Stimulated activated CD4-positive, alpha-beta T cell treated with anti-CD3 and anti-CD28 coated beads, Interleukin-4, amount 100 ng/mL, for 48 hours (primary cell): ENCODE measurements at regions not wholly inside any gene's neighbourhood (a gene's known extent, or its start where the extent isn't known, plus 50 kb on each side); places are given as distances from the start of the nearest gene placed in this dataset.
"Not testable (repeated sequence)": the region's sequence is repeated elsewhere in the genome, so short reads cannot be mapped to it uniquely, and the experiment has no call there.

Experiments
- DNase-seq, 2 donors: peaks; one replicate each; pipeline ENCODE4 v3.0.0-alpha.2; 2020; ENCODE audit warnings: low read depth in 2 of 2

GRCh38 chr14:105917136-105917932, 391.0 kb downstream of the TMEM121 start:
- DNase-seq, result not testable (repeated sequence)

GRCh38 chr14:105917933-105918436, 391.6 kb downstream of the TMEM121 start:
- DNase-seq, result no peak

- DNase-seq, result no peak
These were observed 392.3 kb downstream of the TMEM121 start for GRCh38 chr14:105918496-105919262.

GRCh38 chr14:105919458-105920150, 393.2 kb downstream of the TMEM121 start:
- DNase-seq, result no peak

- DNase-seq, result not testable (repeated sequence)
These were observed 393.8 kb downstream of the TMEM121 start for GRCh38 chr14:105920151-105920700.

GRCh38 chr14:105920803-105921755, 394.7 kb downstream of the TMEM121 start:
- not testable (repeated sequence) for DNase-seq

DNA sequence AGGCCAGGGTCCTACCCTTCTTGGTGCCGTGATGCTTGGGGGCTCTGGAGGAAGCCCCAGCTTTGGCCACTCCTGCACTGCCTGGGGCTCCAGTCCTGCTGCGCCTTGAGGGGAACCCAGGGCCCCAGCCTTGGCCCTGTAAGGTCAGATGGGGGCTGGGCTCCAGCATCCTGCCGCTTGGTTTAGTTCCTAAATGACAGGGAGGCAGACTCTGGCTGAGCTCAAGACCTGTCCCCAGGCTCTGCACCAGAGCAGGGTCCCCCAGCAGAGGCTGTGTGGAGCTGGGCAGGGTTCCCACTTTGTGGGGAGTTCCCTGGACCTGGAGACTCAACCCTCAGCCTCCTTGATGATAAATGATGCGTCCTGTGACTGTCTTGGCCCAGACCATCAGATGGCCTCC, 395.4 kb downstream of the TMEM121 start:
- not testable (repeated sequence) for DNase-seq

DNA sequence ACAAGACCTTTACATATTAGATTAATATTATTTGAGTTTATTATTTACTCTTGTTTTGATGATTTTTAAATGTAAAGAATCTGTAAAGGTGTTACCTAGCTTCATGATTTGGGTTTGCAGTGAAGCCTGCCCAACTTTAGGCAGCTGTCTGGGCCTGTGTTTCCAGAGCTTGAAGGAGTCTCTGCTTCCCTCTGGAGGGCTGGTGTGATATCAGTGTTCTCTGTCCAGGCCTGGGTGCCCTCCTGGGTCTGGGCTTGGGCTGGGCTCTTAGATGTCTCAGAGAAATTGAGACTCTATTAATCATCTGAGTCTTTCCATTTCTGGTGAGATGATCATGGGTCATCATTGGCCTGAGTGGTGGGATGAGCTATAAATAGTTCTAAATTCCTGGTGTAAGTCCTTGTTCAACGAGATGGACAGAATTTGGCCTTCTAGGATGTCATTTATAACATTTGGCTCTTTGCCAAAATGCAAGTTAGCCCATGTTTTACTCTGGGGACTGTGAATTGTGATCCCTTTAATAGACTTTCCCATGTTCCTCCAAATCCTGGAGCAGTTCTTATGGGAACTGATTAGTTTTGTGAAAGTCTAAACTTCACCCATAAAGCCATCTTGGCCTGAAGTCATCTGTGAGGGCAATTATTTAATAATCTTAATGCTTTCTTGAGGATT, 397.3 kb downstream of the TMEM121 start:
- not testable (repeated sequence) for DNase-seq

- no peak for DNase-seq
These were observed 398.7 kb downstream of the TMEM121 start for GRCh38 chr14:105924951-105925591.

GRCh38 chr14:105925615-105926372, 399.4 kb downstream of the TMEM121 start:
- DNase-seq, result no peak

DNA sequence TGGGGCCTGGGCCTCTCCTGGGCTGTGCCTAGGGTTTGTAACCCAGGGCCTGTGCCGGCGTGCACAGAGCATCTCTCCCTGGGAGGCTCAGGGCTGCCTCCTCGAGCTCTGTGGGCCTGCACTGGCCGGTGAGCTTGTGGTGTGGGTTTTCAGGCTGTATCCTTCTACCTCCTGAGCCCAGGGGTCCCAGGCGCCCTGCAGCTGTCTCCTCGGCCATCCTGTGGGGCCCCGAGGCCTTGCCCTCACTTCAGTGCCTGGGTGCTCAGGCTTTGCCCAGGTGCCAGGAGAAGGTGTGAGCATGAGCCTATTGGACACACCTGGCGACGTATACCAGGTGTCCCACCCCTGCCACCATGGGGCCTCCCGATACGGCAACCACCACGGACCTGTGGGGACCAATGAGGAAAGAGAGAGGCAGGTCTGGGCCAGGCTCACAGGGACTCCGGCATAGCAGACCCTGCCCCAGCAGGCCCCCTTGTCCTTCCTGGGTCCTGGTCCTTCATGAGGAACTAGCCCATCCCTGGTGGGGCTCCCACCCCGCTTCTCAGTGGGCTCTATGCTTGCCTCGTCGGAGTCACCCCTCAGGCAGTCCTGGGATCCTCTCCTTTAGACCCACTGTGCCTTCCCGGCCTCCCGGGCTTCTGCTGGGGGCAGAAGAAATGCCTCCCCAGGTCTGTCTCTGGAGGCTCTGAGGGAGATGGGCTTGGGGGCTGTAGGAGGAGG, 400.2 kb downstream of the TMEM121 start:
- DNase-seq, result no peak

DNA sequence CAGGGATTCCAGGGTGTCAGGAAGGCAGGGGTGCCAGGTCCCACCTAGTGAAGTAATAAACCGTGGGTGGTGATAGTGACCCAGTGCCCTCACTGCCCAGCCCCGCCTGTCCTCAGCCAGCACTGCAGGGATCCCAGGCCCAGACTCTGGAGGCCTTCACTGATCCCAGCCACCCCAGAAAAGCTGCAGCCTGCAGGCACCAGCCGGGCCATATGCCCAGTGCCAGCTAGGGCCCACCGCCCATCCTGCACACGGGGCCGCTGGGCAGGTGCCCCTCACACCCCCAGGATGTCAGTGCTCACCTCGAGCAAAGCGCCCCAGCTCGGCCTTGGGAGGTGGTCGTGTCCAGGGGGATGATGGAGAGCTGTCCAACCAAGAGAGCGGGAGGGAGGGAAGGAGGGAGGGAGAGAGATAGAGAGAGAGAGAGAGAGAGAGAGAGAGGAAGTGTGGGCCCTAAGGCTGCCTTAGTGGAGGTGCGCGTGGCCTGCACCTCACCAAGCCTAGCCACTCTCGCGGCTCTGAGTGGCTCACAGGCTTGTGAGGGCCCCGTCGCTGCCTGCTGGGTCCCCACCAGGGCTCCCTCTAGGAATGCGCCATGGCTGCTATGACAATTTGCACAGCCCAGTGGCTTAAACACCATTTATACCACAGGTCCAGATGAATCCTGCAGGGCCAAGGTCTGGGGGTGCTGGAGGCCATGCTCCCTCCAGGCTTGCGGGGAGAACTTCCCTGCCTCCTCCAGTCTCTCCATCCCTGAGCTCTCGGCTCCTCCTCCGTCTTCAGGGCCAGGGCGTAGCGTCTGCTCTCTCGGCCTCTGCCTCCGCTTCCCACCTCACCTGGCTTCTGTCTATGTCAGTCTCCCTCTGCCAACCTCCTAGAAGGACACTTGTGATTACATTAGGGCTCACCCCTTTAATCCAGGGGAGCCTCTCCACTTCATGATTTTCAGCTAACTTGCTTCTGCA, 401.0 kb downstream of the TMEM121 start:
- DNase-seq, result no peak

DNA sequence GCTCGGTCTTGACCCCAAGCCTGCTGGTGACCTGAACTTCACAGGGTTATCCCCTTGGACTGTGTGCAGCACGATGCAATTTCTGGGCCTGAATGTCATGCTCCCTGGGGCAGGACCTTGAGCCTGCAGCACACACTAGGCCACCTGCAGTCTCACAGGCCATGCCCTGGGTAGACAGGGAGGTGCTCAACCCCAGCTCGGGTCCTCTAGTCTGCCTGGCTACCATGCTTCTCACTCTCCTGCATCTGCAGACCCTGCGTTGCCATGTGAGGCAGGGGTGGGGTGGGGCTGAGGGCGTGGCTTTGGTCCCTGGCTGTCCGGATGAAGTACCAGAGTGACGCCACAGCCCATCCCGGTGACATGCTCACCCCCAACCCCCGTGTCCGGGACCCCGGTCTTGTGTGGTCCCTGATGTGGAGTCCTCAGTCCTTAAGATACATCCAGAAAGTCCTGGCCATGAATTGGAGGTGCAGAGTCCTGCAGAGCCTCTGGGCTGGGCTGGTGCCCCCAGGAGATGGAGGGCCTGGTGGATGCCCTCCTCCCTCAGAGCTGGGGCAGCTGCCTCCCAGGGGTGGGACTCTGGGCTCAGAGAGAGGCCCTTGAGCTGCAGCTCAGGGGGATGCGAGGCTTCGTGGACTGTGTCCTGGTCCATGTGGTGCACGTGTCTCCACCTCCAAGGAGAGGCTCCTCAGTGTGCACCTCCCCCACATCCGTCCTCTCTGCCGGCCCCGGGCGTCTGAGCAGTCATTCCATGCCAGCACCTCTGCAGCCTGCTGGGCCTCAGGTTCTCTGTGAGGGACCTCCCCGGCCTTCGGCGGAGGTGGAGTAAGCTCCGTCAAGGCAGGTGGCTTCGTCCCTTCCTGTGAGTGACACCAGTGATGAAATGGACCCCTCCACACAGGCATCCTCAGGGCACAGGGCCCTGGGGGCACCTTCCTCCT, 402.1 kb downstream of the TMEM121 start:
- not testable (repeated sequence) for DNase-seq

GRCh38 chr14:105929327-105930081, 403.1 kb downstream of the TMEM121 start:
- DNase-seq, result no peak

DNA sequence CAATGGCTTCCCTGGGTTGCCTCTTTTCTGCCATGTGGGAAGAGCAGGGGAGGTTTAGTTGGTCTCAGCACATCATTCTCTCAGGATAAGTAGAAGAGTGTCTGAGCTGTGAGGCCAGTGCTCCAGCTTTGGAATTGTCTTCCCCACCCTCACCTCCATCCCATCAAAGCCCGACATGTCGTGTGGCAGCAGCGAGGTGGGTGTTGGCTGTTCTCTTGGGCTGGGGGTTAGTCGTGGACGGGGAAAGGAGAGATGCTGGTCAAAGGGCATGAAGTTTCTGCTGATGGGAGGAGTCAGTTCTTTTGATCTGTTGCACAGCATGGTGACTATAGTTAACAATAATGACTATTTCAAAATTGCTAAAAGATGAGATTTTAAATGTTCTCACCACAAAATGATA, 404.2 kb downstream of the TMEM121 start:
- DNase-seq, result no peak
